GM19238 (cell line): ENCODE measurements at regions not wholly inside any gene's neighbourhood (a gene's known extent, or its start where the extent isn't known, plus 50 kb on each side); places are given as distances from the start of the nearest gene placed in this dataset.
"Not testable (repeated sequence)": the region's sequence is repeated elsewhere in the genome, so short reads cannot be mapped to it uniquely, and the experiment has no call there.

ENCODE experiments used
- DNase-seq: peaks from one replicate; pipeline ENCODE4 v3.0.0; 2011; ENCODE audit warnings: low spot score; ENCODE audit not compliant: insufficient read length

- no peak for DNase-seq
Observed at GRCh38 chr10:120188950-120189349, 268.1 kb upstream of the PLPP4 start.

GRCh38 chr10:120195984-120196712, 260.9 kb upstream of the PLPP4 start:
- DNase-seq: no peak

GRCh38 chr10:120204877-120205276, 252.2 kb upstream of the PLPP4 start:
- no peak for DNase-seq

GRCh38 chr10:120205368-120206018, 251.5 kb upstream of the PLPP4 start:
- DNase-seq: no peak

GRCh38 chr10:120208488-120208887, 248.5 kb upstream of the PLPP4 start:
- no peak for DNase-seq

GRCh38 chr10:120209124-120209762, 247.8 kb upstream of the PLPP4 start:
- DNase-seq: no peak

- no peak for DNase-seq
Observed at GRCh38 chr10:120212275-120212674, 244.8 kb upstream of the PLPP4 start.

GRCh38 chr10:120213283-120213682, 243.7 kb upstream of the PLPP4 start:
- DNase-seq: not testable (repeated sequence)

GRCh38 chr10:120217736-120218135, 239.3 kb upstream of the PLPP4 start:
- DNase-seq: no peak

- DNase-seq: peak; percentile 7
Observed at GRCh38 chr10:120221873-120222485, 235.0 kb upstream of the PLPP4 start.

- DNase-seq: no peak
Observed at GRCh38 chr10:120229641-120230040, 227.4 kb upstream of the PLPP4 start.

- not testable (repeated sequence) for DNase-seq
Observed at GRCh38 chr10:120239695-120240094, 217.3 kb upstream of the PLPP4 start.

- no peak for DNase-seq
Observed at GRCh38 chr10:120251821-120252442, 205.1 kb upstream of the PLPP4 start.

GRCh38 chr10:120253131-120253530, 203.9 kb upstream of the PLPP4 start:
- no peak for DNase-seq

GRCh38 chr10:120260456-120260855, 196.6 kb upstream of the PLPP4 start:
- no peak for DNase-seq

- no peak for DNase-seq
Observed at GRCh38 chr10:120262857-120263547, 194.0 kb upstream of the PLPP4 start.

GRCh38 chr10:120266022-120266421, 191.0 kb upstream of the PLPP4 start:
- no peak for DNase-seq

GRCh38 chr10:120270906-120271305, 186.1 kb upstream of the PLPP4 start:
- no peak for DNase-seq

GRCh38 chr10:120271696-120272095, 185.3 kb upstream of the PLPP4 start:
- no peak for DNase-seq

- DNase-seq: no peak
Observed at GRCh38 chr10:120272350-120272749, 184.7 kb upstream of the PLPP4 start.

GRCh38 chr10:120278069-120278468, 179.0 kb upstream of the PLPP4 start:
- DNase-seq: no peak
